ENCODE measurements at regions not wholly inside any gene's neighbourhood (a gene's known extent, or its start where the extent isn't known, plus 50 kb on each side); places are given as distances from the start of the nearest gene placed in this dataset.
"Not testable (repeated sequence)": the region's sequence is repeated elsewhere in the genome, so short reads cannot be mapped to it uniquely, and the experiment has no call there.

DNA sequence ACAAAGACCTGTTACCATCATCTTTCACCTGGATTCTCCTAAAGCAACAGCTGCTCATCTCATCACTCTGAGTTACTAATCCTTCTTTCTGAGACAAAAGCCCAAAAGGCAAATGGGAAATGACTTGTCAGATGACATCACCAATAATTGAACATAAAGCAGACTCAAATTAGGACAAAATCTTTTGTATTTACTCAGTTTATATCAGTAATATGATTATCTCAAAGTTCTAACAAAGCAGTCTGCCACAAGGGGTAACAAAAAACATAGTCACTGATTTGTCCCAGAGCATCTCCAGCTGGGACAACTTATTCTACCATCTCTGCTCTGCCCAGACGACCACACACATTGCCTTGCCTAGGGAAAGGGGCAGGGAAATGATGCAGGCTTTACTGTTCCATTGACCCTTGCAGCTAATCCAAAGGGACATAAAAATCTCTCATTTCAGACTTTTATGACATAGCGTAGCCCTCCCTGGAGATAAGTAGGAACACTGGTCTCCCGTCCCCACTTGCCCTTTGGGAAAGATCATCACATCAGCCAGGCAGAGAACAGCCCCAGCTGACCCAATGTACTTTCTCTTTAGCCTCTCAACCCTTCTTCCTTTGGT is 249.5 kb upstream of the PTGER4 start:
- Mint-ChIP-seq H3K9me3 (peaks cover 2 to 4% of the 10 kb centered on the region in 2 donors), H3K4me3 (no peak overlapping the region), H3K27me3 (no peaks in the 10 kb centered on the region), H3K4me1 (peaks cover 8 to 38% of the 10 kb centered on the region in 2 donors), H3K27ac (no peak overlapping the region), H3K36me3 (peaks cover 0 to 3% of the 10 kb centered on the region in 2 donors)
- no peak for ATAC-seq (replicated peaks)
- no peak for DNase-seq

DNA sequence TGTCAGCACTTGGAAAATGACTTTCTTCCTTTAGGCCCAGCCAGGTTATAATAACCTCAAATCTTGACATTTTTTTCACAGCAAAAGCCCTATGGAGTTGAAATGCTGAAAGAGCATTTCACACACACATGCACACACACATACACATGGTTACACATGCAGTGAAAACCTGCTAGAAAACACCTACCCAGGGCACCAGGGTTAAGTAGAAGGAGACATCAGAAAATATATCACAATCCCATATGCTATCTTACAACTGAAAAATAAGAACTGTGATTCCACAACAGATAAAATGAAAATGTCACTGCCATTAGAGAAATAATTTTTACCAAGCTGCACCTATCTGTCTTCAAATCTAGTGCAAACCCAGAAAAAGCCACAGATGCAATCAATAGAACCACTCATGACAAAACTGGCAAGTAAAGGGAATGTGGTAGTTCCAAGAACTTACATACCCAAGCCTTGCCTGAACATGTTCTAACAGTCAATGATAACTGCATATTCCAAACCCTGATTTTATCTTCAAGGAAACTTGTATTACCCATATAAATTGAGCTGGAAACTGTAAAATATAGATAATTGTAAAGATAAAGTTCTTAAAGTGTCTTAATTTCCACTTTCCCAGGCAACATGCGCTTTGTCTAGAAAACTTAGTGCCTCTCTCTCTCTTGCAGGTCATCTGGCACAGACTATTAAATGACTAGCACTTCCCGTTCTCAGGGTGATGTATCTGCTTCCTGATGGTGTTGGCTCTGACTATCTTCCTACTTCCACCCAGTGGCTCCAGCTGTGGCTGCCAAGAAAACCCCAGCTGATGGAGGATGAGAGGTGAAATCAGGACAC is 250.2 kb upstream of the PTGER4 start:
- H3K36me3 Mint-ChIP-seq: peaks cover 0 to 3% of the 10 kb centered on the region in 2 donors
- peaks cover 8 to 33% of the 10 kb centered on the region in 2 donors for H3K4me1 Mint-ChIP-seq
- H3K9me3 Mint-ChIP-seq: peaks cover 2 to 4% of the 10 kb centered on the region in 2 donors
- peak; percentile 67 to 76 for ATAC-seq (replicated peaks)
- no peak for DNase-seq
- no peaks in the 10 kb centered on the region for H3K27me3 Mint-ChIP-seq
- no peak overlapping the region for H3K4me3 Mint-ChIP-seq
- no peak overlapping the region for H3K27ac Mint-ChIP-seq

DNA sequence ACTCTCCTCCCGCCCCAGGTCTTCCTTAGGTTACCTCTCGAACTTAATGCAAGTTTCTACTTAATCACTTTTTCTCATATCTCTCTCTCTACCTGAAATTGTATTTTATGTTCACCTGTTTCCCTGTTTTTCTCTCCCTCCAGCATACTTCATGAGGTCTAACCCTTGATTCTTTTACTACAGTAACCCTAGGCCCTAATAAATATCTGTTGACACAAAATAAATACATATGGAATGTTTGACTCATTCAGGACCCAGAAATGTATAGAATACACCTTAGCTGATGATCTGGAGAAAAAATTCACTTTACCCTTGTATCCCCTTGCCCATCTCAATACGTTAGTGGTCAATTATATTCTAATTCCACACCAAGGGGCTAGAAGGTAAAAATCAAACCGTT is 250.9 kb upstream of the PTGER4 start:
- ATAC-seq (replicated peaks) (no peak), DNase-seq (no peak)
- Mint-ChIP-seq H3K4me1 (peaks cover 8 to 33% of the 10 kb centered on the region in 2 donors), H3K9me3 (peaks cover 2 to 4% of the 10 kb centered on the region in 2 donors), H3K36me3 (peaks cover 0 to 3% of the 10 kb centered on the region in 2 donors), H3K4me3 (no peak overlapping the region), H3K27me3 (no peaks in the 10 kb centered on the region), H3K27ac (no peak overlapping the region)

- Mint-ChIP-seq H3K27me3 (no peaks in the 10 kb centered on the region), H3K4me1 (peaks cover 8 to 32% of the 10 kb centered on the region in 2 donors), H3K36me3 (peaks cover 0 to 3% of the 10 kb centered on the region in 2 donors), H3K27ac (no peak overlapping the region), H3K4me3 (no peak overlapping the region), H3K9me3 (peaks cover 2 to 8% of the 10 kb centered on the region in 2 donors)
- peak; percentile 93 to 94 for ATAC-seq (replicated peaks)
- no peak for DNase-seq
Observed at GRCh38 chr5:40428126-40428525, 251.6 kb upstream of the PTGER4 start.

GRCh38 chr5:40417046-40417810 is 262.5 kb upstream of the PTGER4 start:
- H3K36me3 Mint-ChIP-seq, H3K27ac Mint-ChIP-seq, H3K4me3 Mint-ChIP-seq: not testable (repeated sequence)

GRCh38 chr5:40416588-40416987 is 263.1 kb upstream of the PTGER4 start:
- peaks cover 1 to 4% of the 10 kb centered on the region in 2 donors for H3K4me1 Mint-ChIP-seq
- ATAC-seq (replicated peaks): no peak
- H3K27me3 Mint-ChIP-seq: no peaks in the 10 kb centered on the region
- no peak overlapping the region for H3K27ac Mint-ChIP-seq
- peaks cover 1% of the 10 kb centered on the region in 2 donors for H3K36me3 Mint-ChIP-seq
- H3K4me3 Mint-ChIP-seq: no peak overlapping the region
- peaks cover 4 to 14% of the 10 kb centered on the region in 2 donors for H3K9me3 Mint-ChIP-seq
- DNase-seq: no peak

More at GRCh38 chr5:40417046-40417810, 262.5 kb upstream of the PTGER4 start:
- not testable (repeated sequence) for H3K4me1 Mint-ChIP-seq; ATAC-seq (replicated peaks); DNase-seq; H3K27me3 Mint-ChIP-seq
- peaks cover 4 to 16% of the 10 kb centered on the region in 2 donors for H3K9me3 Mint-ChIP-seq

DNA sequence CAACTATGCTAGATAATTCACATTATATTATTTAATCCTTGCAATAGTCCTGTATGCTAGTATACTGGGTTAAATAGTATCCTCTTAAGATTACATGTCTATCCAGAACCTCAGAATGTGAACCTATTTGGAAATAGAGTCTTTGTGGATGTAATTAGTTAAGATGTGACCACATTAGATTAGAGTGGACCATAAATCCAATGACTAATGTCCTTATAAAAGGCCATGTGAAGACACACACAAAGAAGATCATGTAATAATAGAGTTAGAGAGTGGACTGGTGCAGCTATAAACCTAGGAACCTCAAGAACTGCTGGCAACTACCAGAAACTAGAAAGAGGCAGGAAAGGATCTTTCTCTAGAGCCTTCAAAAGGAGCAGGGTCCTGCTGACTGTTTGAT is 263.6 kb upstream of the PTGER4 start:
- Mint-ChIP-seq H3K27ac (no peak overlapping the region), H3K27me3 (no peaks in the 10 kb centered on the region), H3K4me1 (peaks cover 6 to 8% of the 10 kb centered on the region in 2 donors), H3K36me3 (no peaks in the 10 kb centered on the region), H3K9me3 (peaks cover 9 to 14% of the 10 kb centered on the region in 2 donors), H3K4me3 (no peak overlapping the region)
- ATAC-seq (replicated peaks): no peak
- no peak for DNase-seq

- Mint-ChIP-seq H3K9me3 (peaks cover 9 to 10% of the 10 kb centered on the region in 2 donors), H3K27me3 (no peaks in the 10 kb centered on the region), H3K36me3 (no peaks in the 10 kb centered on the region), H3K4me3 (no peak overlapping the region), H3K4me1 (peaks cover 17 to 20% of the 10 kb centered on the region in 2 donors), H3K27ac (no peak overlapping the region)
- ATAC-seq (replicated peaks): no peak
- no peak for DNase-seq
Observed at GRCh38 chr5:40414922-40415321, 264.8 kb upstream of the PTGER4 start.

GRCh38 chr5:40413743-40414142 is 266.0 kb upstream of the PTGER4 start:
- Mint-ChIP-seq H3K36me3 (no peaks in the 10 kb centered on the region), H3K27me3 (no peaks in the 10 kb centered on the region), H3K4me3 (no peak overlapping the region), H3K27ac (no peak overlapping the region), H3K9me3 (peaks cover 6 to 8% of the 10 kb centered on the region in 2 donors), H3K4me1 (peaks cover 20 to 26% of the 10 kb centered on the region in 2 donors)
- ATAC-seq (replicated peaks) (no peak), DNase-seq (no peak)

DNA sequence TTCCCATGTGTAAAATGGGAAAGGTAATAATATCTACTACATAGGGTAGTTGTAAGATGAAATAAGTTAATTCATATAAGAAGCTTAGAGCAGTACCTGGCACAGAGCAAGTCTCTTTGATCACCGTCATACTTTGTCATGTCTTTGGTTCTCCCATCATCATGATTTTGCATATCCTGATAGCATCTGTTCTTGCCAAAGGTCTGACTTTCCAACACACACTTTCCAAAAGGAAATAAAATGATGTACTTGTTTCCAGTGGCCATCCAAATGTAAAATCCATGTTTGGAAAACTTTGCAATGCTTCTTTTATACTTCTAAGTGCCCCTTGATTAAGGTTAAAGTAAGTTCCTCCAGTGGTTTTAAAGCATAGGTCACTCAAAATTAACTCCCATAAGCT is 266.9 kb upstream of the PTGER4 start:
- ATAC-seq (replicated peaks): no peak
- Mint-ChIP-seq H3K9me3 (peaks cover 4 to 5% of the 10 kb centered on the region in 2 donors), H3K27me3 (no peaks in the 10 kb centered on the region), H3K36me3 (no peaks in the 10 kb centered on the region), H3K4me1 (peaks cover 22 to 26% of the 10 kb centered on the region in 2 donors), H3K27ac (no peak overlapping the region), H3K4me3 (no peak overlapping the region)
- no peak for DNase-seq

- Mint-ChIP-seq H3K9me3 (peaks cover 4 to 5% of the 10 kb centered on the region in 2 donors), H3K4me1 (peaks cover 31 to 37% of the 10 kb centered on the region in 2 donors), H3K36me3 (peaks cover 4 to 5% of the 10 kb centered on the region in 2 donors), H3K4me3 (peak overlapping the region in 1 of 2 donors; percentile 34), H3K27ac (peak overlapping the region; percentile 86), H3K27me3 (no peaks in the 10 kb centered on the region)
- no peak for DNase-seq
- ATAC-seq (replicated peaks): no peak
Observed at GRCh38 chr5:40410964-40411635, 268.6 kb upstream of the PTGER4 start.

- ATAC-seq (replicated peaks) (peak; percentile 86 to 89), DNase-seq (peak; percentile 66)
- peak overlapping the region; percentile 86 for H3K27ac Mint-ChIP-seq
- H3K36me3 Mint-ChIP-seq: peaks cover 4 to 5% of the 10 kb centered on the region in 2 donors
- H3K27me3 Mint-ChIP-seq: no peaks in the 10 kb centered on the region
- peaks cover 37 to 45% of the 10 kb centered on the region in 2 donors for H3K4me1 Mint-ChIP-seq
- peaks cover 4 to 5% of the 10 kb centered on the region in 2 donors for H3K9me3 Mint-ChIP-seq
- H3K4me3 Mint-ChIP-seq: peak overlapping the region; percentile 62 to 64
Observed at GRCh38 chr5:40410231-40410861, 269.4 kb upstream of the PTGER4 start.

DNA sequence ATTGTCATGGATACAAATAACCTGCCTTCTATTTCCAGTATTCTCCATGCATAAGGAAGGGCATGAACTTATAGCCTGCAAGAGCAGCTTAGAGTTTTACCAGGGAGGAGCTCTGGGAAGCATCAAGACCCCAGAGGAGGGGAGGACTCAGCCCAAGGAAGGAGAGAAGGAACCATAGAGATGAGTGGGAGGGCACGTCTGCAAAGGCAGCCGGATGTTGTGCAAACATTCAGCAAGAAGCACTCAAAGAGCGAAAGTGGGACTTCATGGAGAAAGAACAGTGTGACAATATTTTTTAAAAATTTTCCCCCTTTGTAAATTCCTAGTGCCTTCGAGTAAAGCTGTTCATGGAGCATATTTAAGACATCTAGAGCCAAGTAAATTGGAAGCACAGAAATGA is 270.1 kb upstream of the PTGER4 start:
- peak overlapping the region; percentile 70 for H3K27ac Mint-ChIP-seq
- H3K4me3 Mint-ChIP-seq: peak overlapping the region in 1 of 2 donors; percentile 46
- DNase-seq (no peak), ATAC-seq (replicated peaks) (no peak)
- peaks cover 4 to 5% of the 10 kb centered on the region in 2 donors for H3K36me3 Mint-ChIP-seq
- peaks cover 39 to 50% of the 10 kb centered on the region in 2 donors for H3K4me1 Mint-ChIP-seq
- no peaks in the 10 kb centered on the region for H3K27me3 Mint-ChIP-seq
- peaks cover 4 to 5% of the 10 kb centered on the region in 2 donors for H3K9me3 Mint-ChIP-seq

Data from stimulated activated naive B cell treated with anti-CD40 and anti-IgM and Interleukin-4, amounts not matched to agents 10 μg/mL and 1 μg/mL and 100 μg/mL, for 72 hours (primary cell).